DOHH2 (cell line): ENCODE measurements at regions not wholly inside any gene's neighbourhood (a gene's known extent, or its start where the extent isn't known, plus 50 kb on each side); places are given as distances from the start of the nearest gene placed in this dataset.

Experiments
- H3F3A ChIP-seq: fragments of 200-600 bp; sonication (generic), shearing (Covaris generic); 2 replicates; pipeline ENCODE4 v1.6.0; 2016; ENCODE audit warnings: antibody characterized with exemption, mild to moderate bottlenecking; ENCODE audit not compliant: control insufficient read depth, insufficient read depth
- H3K27ac ChIP-seq: fragments of 200-600 bp; sonication (generic); 2 replicates; pipeline ENCODE4 v1.5.1; 2014; ENCODE audit warnings: low read depth, mild to moderate bottlenecking, low read length, moderate library complexity
- H3K27me3 ChIP-seq: fragments of 200-600 bp; sonication (generic); 2 replicates; pipeline ENCODE4 v1.6.1; 2014; ENCODE audit warnings: mild to moderate bottlenecking, low read length, mixed read lengths; ENCODE audit not compliant: control insufficient read depth
- H3K36me3 ChIP-seq: fragments of 200-600 bp; sonication (generic); 2 replicates; pipeline ENCODE4 v1.6.1; 2014; ENCODE audit warnings: mild to moderate bottlenecking, low read length, moderate library complexity, mixed read lengths; ENCODE audit not compliant: control insufficient read depth
- H3K4me1 ChIP-seq: fragments of 200-600 bp; sonication (generic); 2 replicates; pipeline ENCODE4 v1.6.1; 2014; ENCODE audit warnings: mild to moderate bottlenecking, low read length, mixed read lengths; ENCODE audit not compliant: control insufficient read depth
- H3K4me2 ChIP-seq: fragments of 200-600 bp; sonication (generic); 2 replicates; pipeline ENCODE4 v1.6.0; 2014; ENCODE audit warnings: mild to moderate bottlenecking, low read length, moderate library complexity
- H3K4me3 ChIP-seq: fragments of 200-600 bp; sonication (generic); 2 replicates; pipeline ENCODE4 v1.5.1; 2014; ENCODE audit warnings: mild to moderate bottlenecking, low read length, mixed read lengths
- H3K79me2 ChIP-seq: fragments of 200-600 bp; sonication (generic); 2 replicates; pipeline ENCODE4 v1.6.1; 2014; ENCODE audit warnings: mild to moderate bottlenecking, low read length, mixed read lengths; ENCODE audit not compliant: control insufficient read depth
- H3K9me2 ChIP-seq: fragments of 200-600 bp; sonication (generic); replicated peaks from 2 replicates; pipeline ENCODE4 v1.6.1; 2014; ENCODE audit warnings: mild to moderate bottlenecking, low read length, mixed read lengths; ENCODE audit not compliant: control insufficient read depth
- H3K9me3 ChIP-seq: fragments of 200-600 bp; sonication (generic); 2 replicates; pipeline ENCODE4 v1.6.1; 2014; ENCODE audit warnings: antibody characterized with exemption, low read length, mixed read lengths; ENCODE audit not compliant: control insufficient read depth, insufficient read depth
- H4K20me1 ChIP-seq: fragments of 200-600 bp; sonication (generic); 2 replicates; pipeline ENCODE4 v1.6.0; 2014; ENCODE audit warnings: low read depth, mild to moderate bottlenecking, antibody characterized with exemption, low read length, moderate library complexity; ENCODE audit not compliant: control insufficient read depth, insufficient read depth
- EZH2phosphoT487 ChIP-seq: fragments of 200-600 bp; sonication (generic); IDR thresholded peaks from 2 replicates; pipeline ENCODE4 v1.6.1; 2017; ENCODE audit warnings: borderline replicate concordance, mild to moderate bottlenecking, antibody characterized with exemption, low read length, moderate library complexity, mixed read lengths
- TF ChIP-seq, protein P1 (sequence below): fragments of 200-600 bp; sonication (generic); IDR thresholded peaks from one replicate; pipeline ENCODE4 v1.5.1; 2014; ENCODE audit warnings: antibody characterized with exemption, mild to moderate bottlenecking, low read depth, low read length; ENCODE audit not compliant: poor library complexity, severe bottlenecking

DNA sequence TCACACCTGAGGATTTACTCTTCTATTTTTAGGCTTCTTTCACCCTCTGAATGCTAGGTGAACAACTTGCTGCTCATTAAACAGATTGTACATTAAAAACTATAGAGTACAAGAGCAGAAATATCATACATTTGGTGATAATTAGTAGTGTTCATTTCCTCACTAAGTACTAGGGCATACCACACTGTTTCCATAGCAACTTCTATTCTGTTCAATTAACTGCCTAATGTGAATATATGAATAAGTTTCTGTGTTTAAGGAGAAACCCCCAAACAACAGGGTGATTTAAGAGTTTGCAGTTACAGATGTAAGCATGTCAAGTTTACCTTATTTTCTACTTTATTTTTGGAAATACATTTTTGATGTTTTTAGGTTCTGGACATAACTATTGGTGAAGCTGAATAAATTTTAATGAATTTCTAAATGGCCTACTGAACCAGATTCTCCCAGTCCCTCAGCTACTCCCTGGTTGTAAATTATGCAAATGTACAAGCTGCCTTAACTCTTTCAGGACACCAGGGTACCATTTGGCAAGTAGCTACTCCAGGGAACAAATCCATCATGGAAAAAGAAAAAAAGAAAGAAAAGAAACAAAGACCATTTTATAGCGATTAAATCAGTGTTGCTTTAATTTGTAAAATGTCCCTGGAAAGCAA, 199.8 kb upstream of the NAV3 start:
- Histone ChIP-seq H3K4me3 (no peak overlapping the region), H4K20me1 (no peaks in the 10 kb centered on the region), H3K9me2 (no peaks in the 10 kb centered on the region), H3K9me3 (no peaks in the 10 kb centered on the region), H3K36me3 (no peaks in the 10 kb centered on the region), H3K79me2 (no peaks in the 10 kb centered on the region), H3K4me2 (no peak overlapping the region), H3F3A (no peaks in the 10 kb centered on the region), H3K4me1 (no peaks in the 10 kb centered on the region), H3K27me3 (no peaks in the 10 kb centered on the region), H3K27ac (no peak overlapping the region)
- TF ChIP-seq EZH2phosphoT487, result no peak
- TF ChIP-seq, protein P1, sequence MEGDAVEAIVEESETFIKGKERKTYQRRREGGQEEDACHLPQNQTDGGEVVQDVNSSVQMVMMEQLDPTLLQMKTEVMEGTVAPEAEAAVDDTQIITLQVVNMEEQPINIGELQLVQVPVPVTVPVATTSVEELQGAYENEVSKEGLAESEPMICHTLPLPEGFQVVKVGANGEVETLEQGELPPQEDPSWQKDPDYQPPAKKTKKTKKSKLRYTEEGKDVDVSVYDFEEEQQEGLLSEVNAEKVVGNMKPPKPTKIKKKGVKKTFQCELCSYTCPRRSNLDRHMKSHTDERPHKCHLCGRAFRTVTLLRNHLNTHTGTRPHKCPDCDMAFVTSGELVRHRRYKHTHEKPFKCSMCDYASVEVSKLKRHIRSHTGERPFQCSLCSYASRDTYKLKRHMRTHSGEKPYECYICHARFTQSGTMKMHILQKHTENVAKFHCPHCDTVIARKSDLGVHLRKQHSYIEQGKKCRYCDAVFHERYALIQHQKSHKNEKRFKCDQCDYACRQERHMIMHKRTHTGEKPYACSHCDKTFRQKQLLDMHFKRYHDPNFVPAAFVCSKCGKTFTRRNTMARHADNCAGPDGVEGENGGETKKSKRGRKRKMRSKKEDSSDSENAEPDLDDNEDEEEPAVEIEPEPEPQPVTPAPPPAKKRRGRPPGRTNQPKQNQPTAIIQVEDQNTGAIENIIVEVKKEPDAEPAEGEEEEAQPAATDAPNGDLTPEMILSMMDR, result no peak

GRCh38 chr12:77630344-77630743, 200.3 kb upstream of the NAV3 start:
- no peaks in the 10 kb centered on the region for H3K36me3 ChIP-seq
- no peaks in the 10 kb centered on the region for H3K4me1 ChIP-seq
- H3K27ac ChIP-seq, result no peak overlapping the region
- no peaks in the 10 kb centered on the region for H4K20me1 ChIP-seq
- H3F3A ChIP-seq, result no peaks in the 10 kb centered on the region
- H3K9me3 ChIP-seq, result no peaks in the 10 kb centered on the region
- no peak for TF ChIP-seq EZH2phosphoT487
- TF ChIP-seq, protein P1, result no peak
- H3K4me3 ChIP-seq, result no peak overlapping the region
- H3K4me2 ChIP-seq, result no peak overlapping the region
- no peaks in the 10 kb centered on the region for H3K9me2 ChIP-seq
- H3K79me2 ChIP-seq, result no peaks in the 10 kb centered on the region
- H3K27me3 ChIP-seq, result no peaks in the 10 kb centered on the region

GRCh38 chr12:77629141-77629540, 201.6 kb upstream of the NAV3 start:
- H3K36me3 ChIP-seq, result no peaks in the 10 kb centered on the region
- no peaks in the 10 kb centered on the region for H4K20me1 ChIP-seq
- H3K79me2 ChIP-seq, result no peaks in the 10 kb centered on the region
- H3F3A ChIP-seq, result no peaks in the 10 kb centered on the region
- H3K4me3 ChIP-seq, result no peak overlapping the region
- no peaks in the 10 kb centered on the region for H3K27me3 ChIP-seq
- TF ChIP-seq, protein P1, result no peak
- TF ChIP-seq EZH2phosphoT487, result no peak
- no peaks in the 10 kb centered on the region for H3K9me2 ChIP-seq
- H3K4me1 ChIP-seq, result no peaks in the 10 kb centered on the region
- no peaks in the 10 kb centered on the region for H3K9me3 ChIP-seq
- H3K4me2 ChIP-seq, result no peak overlapping the region
- H3K27ac ChIP-seq, result no peak overlapping the region

DNA sequence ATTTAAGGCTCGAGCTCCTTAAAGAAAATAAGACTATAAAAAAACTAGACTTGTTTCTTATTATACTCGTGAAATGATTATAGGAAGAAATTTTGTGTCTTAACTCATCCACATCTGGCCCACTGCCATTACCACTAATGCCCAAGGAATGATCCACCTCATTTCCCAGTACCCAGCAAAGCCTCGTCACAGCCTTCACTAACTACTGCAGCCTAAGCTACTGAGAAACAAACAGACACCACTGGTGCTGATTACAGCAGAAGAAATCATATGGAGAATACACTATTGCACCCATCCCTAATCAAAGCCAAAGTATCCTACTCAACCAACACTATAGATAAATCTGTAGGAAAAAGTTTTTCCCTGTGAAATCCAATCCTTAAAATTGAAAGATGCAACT, 205.3 kb upstream of the NAV3 start:
- no peak overlapping the region for H3K27ac ChIP-seq
- H3K4me1 ChIP-seq, result no peaks in the 10 kb centered on the region
- H3K9me3 ChIP-seq, result no peaks in the 10 kb centered on the region
- no peak overlapping the region for H3K4me3 ChIP-seq
- no peak overlapping the region for H3K4me2 ChIP-seq
- TF ChIP-seq, protein P1, result no peak
- no peak for TF ChIP-seq EZH2phosphoT487
- no peaks in the 10 kb centered on the region for H3K9me2 ChIP-seq
- no peaks in the 10 kb centered on the region for H3K36me3 ChIP-seq
- no peaks in the 10 kb centered on the region for H4K20me1 ChIP-seq
- no peaks in the 10 kb centered on the region for H3F3A ChIP-seq
- H3K27me3 ChIP-seq, result no peaks in the 10 kb centered on the region
- H3K79me2 ChIP-seq, result no peaks in the 10 kb centered on the region
